Endothelial cell (in vitro differentiated cells): ENCODE measurements at regions not wholly inside any gene's neighbourhood (a gene's known extent, or its start where the extent isn't known, plus 50 kb on each side); places are given as distances from the start of the nearest gene placed in this dataset.

ENCODE experiments used
- DNase-seq: peaks from one replicate; pipeline ENCODE4 v3.0.0; 2021; ENCODE audit warnings: low spot score
- H3K27ac Mint-ChIP-seq: one replicate; pipeline ENCODE4 v1.8.0; 2021; ENCODE audit warnings: mixed read lengths, inconsistent platforms; ENCODE audit not compliant: unreplicated experiment
- H3K27me3 Mint-ChIP-seq: one replicate; pipeline ENCODE4 v1.8.0; 2021; ENCODE audit warnings: mild to moderate bottlenecking, moderate library complexity, mixed read lengths, inconsistent platforms; ENCODE audit not compliant: unreplicated experiment
- H3K36me3 Mint-ChIP-seq: one replicate; pipeline ENCODE4 v1.8.0; 2021; ENCODE audit warnings: mild to moderate bottlenecking, low read depth, mixed read lengths, inconsistent platforms; ENCODE audit not compliant: unreplicated experiment
- H3K4me1 Mint-ChIP-seq: one replicate; pipeline ENCODE4 v1.8.0; 2021; ENCODE audit warnings: mild to moderate bottlenecking, mixed read lengths, inconsistent platforms; ENCODE audit not compliant: unreplicated experiment
- H3K4me3 Mint-ChIP-seq: one replicate; pipeline ENCODE4 v1.8.0; 2021; ENCODE audit warnings: mild to moderate bottlenecking, mixed read lengths, inconsistent platforms; ENCODE audit not compliant: unreplicated experiment
- H3K9me3 Mint-ChIP-seq: one replicate; pipeline ENCODE4 v1.8.0; 2021; ENCODE audit warnings: mixed read lengths, inconsistent platforms; ENCODE audit not compliant: unreplicated experiment
- CTCF ChIP-seq: fragments of 200-600 bp; sonication (generic); IDR thresholded peaks from one replicate; pipeline ENCODE4 v1.5.0; 2021; ENCODE audit warnings: antibody characterized with exemption; ENCODE audit not compliant: unreplicated experiment

- no peaks in the 10 kb centered on the region for H3K4me1 Mint-ChIP-seq
- no peaks in the 10 kb centered on the region for H3K36me3 Mint-ChIP-seq
- no peaks in the 10 kb centered on the region for H3K9me3 Mint-ChIP-seq
These were observed 930.1 kb upstream of the NR2F2 start for GRCh38 chr15:95400428-95400827.

GRCh38 chr15:95401587-95401986, 928.9 kb upstream of the NR2F2 start:
- H3K4me1 Mint-ChIP-seq, result no peaks in the 10 kb centered on the region
- H3K27me3 Mint-ChIP-seq, result no peaks in the 10 kb centered on the region
- no peak for TF ChIP-seq CTCF
- no peaks in the 10 kb centered on the region for H3K9me3 Mint-ChIP-seq
- no peaks in the 10 kb centered on the region for H3K36me3 Mint-ChIP-seq
- H3K4me3 Mint-ChIP-seq, result no peak overlapping the region
- no peak overlapping the region for H3K27ac Mint-ChIP-seq
- DNase-seq, result no peak

More at GRCh38 chr15:95400428-95400827, 930.1 kb upstream of the NR2F2 start:
- Mint-ChIP-seq H3K4me3 (no peak overlapping the region), H3K27me3 (no peaks in the 10 kb centered on the region), H3K27ac (no peak overlapping the region)
- no peak for DNase-seq
- TF ChIP-seq CTCF, result no peak

- Mint-ChIP-seq H3K36me3 (no peaks in the 10 kb centered on the region), H3K9me3 (no peaks in the 10 kb centered on the region), H3K27ac (no peak overlapping the region), H3K27me3 (no peaks in the 10 kb centered on the region), H3K4me1 (peaks cover 4% of the 10 kb centered on the region), H3K4me3 (no peak overlapping the region)
- DNase-seq, result no peak
- no peak for TF ChIP-seq CTCF
These were observed 925.1 kb upstream of the NR2F2 start for GRCh38 chr15:95405447-95405846.

GRCh38 chr15:95407534-95407933, 923.0 kb upstream of the NR2F2 start:
- DNase-seq, result no peak
- Mint-ChIP-seq H3K27me3 (no peaks in the 10 kb centered on the region), H3K9me3 (no peaks in the 10 kb centered on the region), H3K4me3 (no peak overlapping the region), H3K4me1 (peaks cover 4% of the 10 kb centered on the region), H3K27ac (no peak overlapping the region), H3K36me3 (no peaks in the 10 kb centered on the region)
- no peak for TF ChIP-seq CTCF

GRCh38 chr15:95409211-95409610, 921.3 kb upstream of the NR2F2 start:
- Mint-ChIP-seq H3K27me3 (no peaks in the 10 kb centered on the region), H3K36me3 (no peaks in the 10 kb centered on the region), H3K4me1 (peaks cover 4% of the 10 kb centered on the region), H3K4me3 (no peak overlapping the region), H3K27ac (no peak overlapping the region), H3K9me3 (no peaks in the 10 kb centered on the region)
- TF ChIP-seq CTCF, result no peak
- DNase-seq, result no peak
